DND-41 (cell line): ENCODE measurements at regions not wholly inside any gene's neighbourhood (a gene's known extent, or its start where the extent isn't known, plus 50 kb on each side); places are given as distances from the start of the nearest gene placed in this dataset.

Experiments used
- CTCF ChIP-seq: IDR thresholded peaks from 2 replicates; pipeline ENCODE4 v1.5.1; 2012; ENCODE audit warnings: borderline replicate concordance, low read length, moderate library complexity, mild to moderate bottlenecking; ENCODE audit not compliant: poor library complexity, severe bottlenecking; ENCODE audit errors: extremely low read depth
- EZH2 ChIP-seq: IDR thresholded peaks from 3 replicates; pipeline ENCODE4 v1.6.1; 2012; ENCODE audit warnings: borderline replicate concordance, low read depth, mild to moderate bottlenecking, moderate library complexity, low read length, inconsistent platforms; ENCODE audit not compliant: severe bottlenecking

- TF ChIP-seq EZH2 (no peak), CTCF (no peak)
Observed at GRCh38 chr6:104256646-104257045, 603.1 kb downstream of the HACE1 start.
